ENCODE measurements at regions not wholly inside any gene's neighbourhood (a gene's known extent, or its start where the extent isn't known, plus 50 kb on each side); places are given as distances from the start of the nearest gene placed in this dataset.

- POLR2A ChIA-PET, result no interaction called here
Measured at GRCh38 chr4:159443975-159444374, 341.1 kb downstream of the RAPGEF2 start.

DNA sequence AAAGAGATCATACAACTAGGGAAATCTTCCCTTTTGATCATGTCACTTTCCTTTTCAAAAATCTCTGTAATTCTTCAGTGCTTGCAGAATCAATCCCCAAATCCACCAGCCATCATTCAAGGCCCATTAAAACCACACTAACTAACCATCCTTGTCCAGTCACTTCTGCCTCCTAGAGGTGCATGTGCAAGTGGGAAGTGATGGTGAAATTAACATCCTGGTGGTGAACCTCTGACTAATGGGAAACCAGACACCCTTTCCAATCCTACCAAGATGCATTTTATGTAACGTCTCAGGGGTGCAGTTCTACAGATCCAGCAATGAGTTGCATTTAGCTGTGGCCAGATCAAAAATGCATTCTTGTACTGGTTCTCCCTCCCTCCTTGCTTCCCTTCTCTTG lies 341.8 kb downstream of the RAPGEF2 start:
- POLR2A ChIA-PET, result no interaction called here
- CTCF ChIA-PET, result no interaction called here

More at GRCh38 chr4:159443975-159444374, 341.1 kb downstream of the RAPGEF2 start:
- CTCF ChIA-PET, result no interaction called here

DNA sequence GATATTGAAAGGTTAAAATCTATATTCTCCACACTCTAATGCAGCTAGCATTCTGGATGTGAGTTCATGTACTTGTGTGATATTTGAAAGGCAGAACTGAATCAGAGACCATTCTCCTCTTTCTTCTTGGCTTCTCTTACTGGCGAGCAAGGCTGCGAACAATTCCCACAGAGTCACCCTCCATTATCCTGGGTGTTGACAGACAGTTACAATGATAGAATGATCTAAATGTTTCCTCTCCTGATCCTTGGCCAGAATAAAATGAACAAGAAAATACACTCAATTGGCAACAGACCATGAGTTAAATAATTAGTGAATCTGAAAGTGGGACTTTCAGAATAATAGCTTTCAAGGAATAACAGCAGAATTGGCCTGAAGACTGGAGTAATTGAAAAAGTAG lies 342.8 kb downstream of the RAPGEF2 start:
- ChIA-PET CTCF (no interaction called here), POLR2A (no interaction called here)

DNA sequence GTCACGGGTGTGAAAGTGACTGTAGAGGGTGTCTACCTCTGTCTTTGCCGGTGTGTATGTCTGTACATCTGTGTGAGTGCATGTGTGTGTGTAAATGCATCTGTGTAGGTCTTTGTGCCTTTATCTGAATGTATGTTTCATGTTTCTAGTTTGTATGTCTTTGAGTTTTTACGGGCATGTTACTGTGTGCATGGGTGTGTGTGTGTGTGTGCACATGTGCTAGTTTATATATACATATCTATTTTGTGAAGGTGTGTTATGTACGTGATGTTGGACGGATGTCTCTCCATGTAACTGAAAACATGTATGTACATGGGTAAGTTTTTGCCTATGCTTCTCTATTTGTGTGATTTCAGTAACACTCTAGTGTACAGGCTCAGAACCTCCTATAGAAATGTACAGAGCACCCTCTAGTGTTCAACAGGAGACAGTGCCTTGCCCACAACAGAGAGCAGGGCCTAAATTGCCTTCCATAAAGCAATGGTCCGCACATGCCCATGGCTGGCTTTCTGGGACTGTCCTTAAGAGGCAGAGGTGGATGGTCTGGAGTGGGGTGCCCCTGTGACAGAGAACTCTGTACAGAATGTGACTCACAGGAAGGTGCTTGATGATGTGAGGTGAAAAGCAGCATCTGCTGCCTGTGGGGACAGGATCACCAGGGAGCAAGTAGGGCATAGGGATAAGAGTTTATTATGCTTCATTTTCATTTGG lies 343.5 kb downstream of the RAPGEF2 start:
- ChIA-PET POLR2A (no interaction called here), CTCF (no interaction called here)

DNA sequence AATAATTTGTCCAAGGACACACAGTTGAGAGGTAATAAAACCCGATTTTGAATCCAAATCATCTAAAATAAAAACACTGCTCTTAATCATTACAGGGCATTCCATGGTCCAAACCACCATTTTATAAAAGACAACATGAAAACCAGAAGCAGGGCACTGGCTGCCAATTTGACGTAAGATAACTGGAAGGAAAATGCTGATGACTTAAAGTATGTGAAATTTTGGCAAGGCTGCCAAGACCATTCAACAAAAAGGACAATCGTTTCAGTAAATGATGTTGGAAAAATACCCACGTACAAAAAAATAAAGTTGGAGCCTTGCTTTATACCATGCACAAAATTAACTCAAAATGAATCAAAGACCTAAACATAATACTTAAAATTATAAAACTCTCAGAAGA lies 344.4 kb downstream of the RAPGEF2 start:
- ChIA-PET POLR2A (no interaction called here), CTCF (no interaction called here)

DNA sequence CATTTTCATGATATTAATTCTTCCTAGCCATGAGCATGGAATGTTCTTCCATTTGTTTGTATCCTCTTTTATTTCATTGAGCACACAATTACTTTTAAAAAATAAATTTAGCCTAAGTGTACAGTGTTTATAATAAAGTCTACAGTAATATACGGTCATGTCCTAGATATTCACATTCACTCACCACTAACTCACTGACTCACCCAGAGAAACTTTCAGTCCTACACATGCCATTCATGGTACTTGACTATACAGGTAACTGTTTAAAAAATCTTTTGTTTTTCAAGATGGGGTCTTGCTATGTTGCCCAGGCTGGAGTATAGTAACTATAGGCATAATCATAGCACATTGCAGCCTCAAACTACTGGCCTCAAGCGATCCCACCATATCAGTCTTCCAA lies 348.1 kb downstream of the RAPGEF2 start:
- CTCF ChIA-PET, result no interaction called here
- POLR2A ChIA-PET, result no interaction called here

DNA sequence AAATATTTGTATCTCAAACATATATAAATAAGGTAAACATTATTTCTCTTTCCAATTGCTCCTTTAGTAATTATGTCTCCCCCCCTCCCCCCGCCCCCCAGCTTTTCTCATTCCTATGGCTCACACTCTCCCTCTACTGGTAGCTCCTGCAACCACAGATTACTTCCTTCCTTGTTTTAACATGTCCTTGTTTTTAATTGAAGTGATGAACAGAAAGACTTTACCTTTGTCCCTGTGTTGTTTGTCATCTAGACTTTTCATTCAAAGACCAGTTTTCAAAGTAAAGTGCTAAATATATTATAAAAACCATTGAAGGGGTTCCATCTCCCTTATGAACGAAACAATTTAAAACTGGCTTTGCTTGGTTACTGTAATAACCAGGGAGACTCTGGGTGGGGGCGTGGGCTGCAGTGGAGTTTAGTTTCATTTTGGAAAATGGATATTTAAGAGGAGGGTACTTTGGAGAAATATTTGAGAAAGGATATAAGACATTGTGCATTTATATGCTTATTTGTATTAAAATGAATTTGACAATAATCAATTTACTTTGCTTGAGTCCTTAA lies 352.9 kb downstream of the RAPGEF2 start:
- CTCF ChIA-PET, result no interaction called here
- POLR2A ChIA-PET, result no interaction called here

DNA sequence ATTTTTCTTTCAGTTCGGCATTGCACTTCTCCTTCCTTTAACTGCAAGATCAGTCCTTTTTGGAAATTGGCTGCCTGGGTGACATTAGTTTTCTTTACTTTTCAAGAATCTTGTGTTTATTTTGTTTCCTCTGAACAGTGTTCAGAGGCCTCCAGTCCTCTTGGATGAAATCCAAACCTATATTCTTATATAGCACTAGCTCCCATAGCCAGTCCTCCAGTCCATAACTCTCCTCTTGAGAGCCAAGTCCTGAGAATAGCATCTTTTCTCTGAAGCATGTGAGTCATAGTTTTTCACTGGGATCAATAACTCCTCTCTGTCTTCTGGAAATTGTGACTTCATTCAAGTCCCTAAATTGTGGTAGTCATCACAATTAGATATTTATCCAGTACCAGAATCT lies 357.5 kb downstream of the RAPGEF2 start:
- POLR2A ChIA-PET, result no interaction called here
- CTCF ChIA-PET, result no interaction called here

- CTCF ChIA-PET, result no interaction called here
- POLR2A ChIA-PET, result no interaction called here
Measured at GRCh38 chr4:159463235-159463634, 360.4 kb downstream of the RAPGEF2 start.

GRCh38 chr4:159464302-159464701 lies 361.4 kb downstream of the RAPGEF2 start:
- ChIA-PET CTCF (no interaction called here), POLR2A (no interaction called here)

DNA sequence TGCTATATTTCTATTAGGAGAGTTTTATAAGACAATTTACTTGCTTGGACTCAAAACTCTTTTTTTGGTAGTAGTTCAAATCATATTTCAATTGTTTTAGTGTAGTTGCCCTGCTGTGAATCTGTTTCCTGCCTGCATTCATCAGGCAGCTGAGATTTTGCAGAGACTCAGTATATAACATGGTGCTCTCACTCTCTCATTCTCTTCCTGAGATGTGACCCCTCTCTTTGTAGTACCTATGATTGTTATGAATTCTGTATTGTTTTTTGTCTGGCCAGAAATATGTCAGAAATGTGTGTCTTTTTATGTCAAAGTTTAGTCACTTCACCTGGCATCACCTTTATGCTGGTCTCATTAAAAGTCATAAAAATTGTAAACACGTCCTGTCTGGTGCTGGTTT lies 374.0 kb downstream of the RAPGEF2 start:
- POLR2A ChIA-PET, result no interaction called here
- CTCF ChIA-PET, result no interaction called here

- ChIA-PET POLR2A (no interaction called here), CTCF (no interaction called here)
Measured at GRCh38 chr4:159480826-159481225, 377.9 kb downstream of the RAPGEF2 start.

DNA sequence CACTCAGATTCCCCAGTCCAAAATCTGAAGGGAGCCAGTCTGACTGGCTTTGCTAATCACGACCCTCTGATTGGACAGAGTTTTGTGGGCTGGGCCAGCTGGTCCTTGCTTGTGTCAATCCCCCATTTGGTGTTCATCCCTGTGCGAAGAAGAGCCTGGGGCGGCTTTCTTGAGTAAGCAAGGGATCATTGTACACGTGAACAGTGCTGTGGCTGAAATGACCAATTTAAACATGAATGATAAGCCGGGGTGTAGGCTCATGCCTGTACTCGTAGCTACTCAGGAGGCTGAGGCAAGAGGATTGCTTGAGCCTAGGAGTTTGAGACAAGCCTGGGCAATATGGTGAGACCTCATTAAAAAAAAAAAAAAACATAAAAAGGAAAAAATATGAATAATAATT lies 379.1 kb downstream of the RAPGEF2 start:
- ChIA-PET POLR2A (no interaction called here), CTCF (no interaction called here)

DNA sequence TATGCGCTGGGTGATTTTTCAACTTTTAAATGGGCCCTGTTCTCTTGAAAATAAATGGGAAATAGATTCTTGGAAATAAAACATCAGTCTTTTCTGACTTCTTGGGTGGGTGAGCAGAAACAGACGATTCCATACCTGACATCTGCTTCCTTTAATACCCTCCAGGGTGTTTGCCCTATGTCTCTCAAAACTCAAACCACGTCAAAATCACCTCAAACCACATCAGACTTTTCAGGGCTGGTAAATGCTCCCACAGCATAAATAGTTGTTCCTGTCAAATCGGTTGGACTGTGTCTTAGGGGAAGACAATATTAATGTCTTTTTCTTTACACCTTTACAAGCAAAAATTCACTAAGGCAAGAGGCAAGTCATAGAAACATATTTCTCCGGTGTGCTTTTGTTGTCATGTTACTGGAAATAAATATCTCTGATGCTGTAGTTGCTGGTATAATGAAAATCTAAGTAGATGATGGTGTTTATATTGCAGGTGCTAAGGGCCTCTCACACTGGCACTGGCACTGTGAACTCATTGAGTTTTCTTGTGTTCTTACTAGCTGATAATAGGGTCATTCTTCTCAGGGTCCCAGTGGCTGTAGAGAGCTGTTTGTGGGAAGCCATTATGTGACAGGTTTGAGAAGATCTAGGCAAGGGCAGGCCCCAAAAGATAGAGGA lies 380.4 kb downstream of the RAPGEF2 start:
- ChIA-PET CTCF (no interaction called here), POLR2A (no interaction called here)

GRCh38 chr4:159483782-159484741 lies 381.2 kb downstream of the RAPGEF2 start:
- ChIA-PET CTCF (no interaction called here), POLR2A (no interaction called here)

- CTCF ChIA-PET, result no interaction called here
- POLR2A ChIA-PET, result no interaction called here
Measured at GRCh38 chr4:159484864-159485263, 382.0 kb downstream of the RAPGEF2 start.

DNA sequence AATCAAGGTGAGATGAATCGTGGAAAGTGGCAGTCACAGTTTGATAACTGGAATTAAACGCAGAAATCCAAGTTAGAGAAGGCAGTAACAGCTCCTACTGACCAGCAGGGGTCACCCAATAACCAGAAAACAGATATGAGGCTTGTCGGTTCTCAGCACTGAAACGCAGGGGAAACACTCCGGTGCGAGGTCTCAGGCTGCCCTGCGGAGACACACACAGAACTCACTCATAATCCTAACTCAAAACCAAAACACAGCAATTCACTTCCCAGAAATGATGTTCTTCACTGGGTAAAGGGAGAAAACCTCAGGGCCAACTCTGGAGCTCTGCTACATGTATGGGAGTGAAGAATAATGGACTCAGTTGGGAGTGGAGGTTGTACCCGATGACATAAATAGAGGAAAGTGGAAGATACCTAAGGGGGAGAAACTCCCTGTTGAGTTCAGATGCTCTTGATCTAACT lies 384.4 kb downstream of the RAPGEF2 start:
- POLR2A ChIA-PET, result no interaction called here
- CTCF ChIA-PET, result interaction anchor here (0.9 kb wide), 1 partner anchor 17 kb away, joined by 3 read pairs; no protein-coding TSS in a partner anchor

DNA sequence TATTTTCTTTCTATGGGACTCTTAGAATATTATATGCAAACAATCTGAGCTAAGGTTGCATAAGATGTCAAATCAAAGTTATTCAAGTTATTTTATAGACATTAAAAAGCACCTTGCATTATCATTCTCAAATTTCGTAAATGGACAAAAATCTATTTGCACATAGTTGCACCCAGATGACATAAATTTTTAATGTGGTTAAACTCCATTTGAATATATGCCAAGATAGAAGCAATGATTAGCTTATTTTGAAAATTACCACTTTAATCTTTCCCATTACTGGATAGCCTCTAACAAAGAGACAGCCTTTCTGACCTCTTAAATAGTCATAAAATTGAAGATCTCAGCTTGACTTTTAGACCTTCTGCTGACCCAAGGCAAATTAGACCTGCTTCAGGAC lies 386.8 kb downstream of the RAPGEF2 start:
- ChIA-PET CTCF (no interaction called here), POLR2A (no interaction called here)

- POLR2A ChIA-PET, result no interaction called here
- CTCF ChIA-PET, result no interaction called here
Measured at GRCh38 chr4:159495515-159496236, 392.8 kb downstream of the RAPGEF2 start.

- CTCF ChIA-PET, result no interaction called here
- POLR2A ChIA-PET, result no interaction called here
Measured at GRCh38 chr4:159496248-159496647, 393.4 kb downstream of the RAPGEF2 start.

Measured in activated CD8-positive, alpha-beta memory T cell treated with anti-CD3 and anti-CD28 coated beads for 36 hours (primary cell).